ENCODE measurements at regions not wholly inside any gene's neighbourhood (a gene's known extent, or its start where the extent isn't known, plus 50 kb on each side); places are given as distances from the start of the nearest gene placed in this dataset.

- no peak overlapping the region for H3K4me3 ChIP-seq (ENCODE audit: low read length)
- DNase-seq (ENCODE audit: low read depth) = no peak
- TF ChIP-seq CTCF (conservative IDR thresholded peaks at IDR 0.05; ENCODE audit: low read length) = no peak
Measured at GRCh38 chrX:122813876-122814275, 370.2 kb upstream of the GRIA3 start.

- TF ChIP-seq CTCF (conservative IDR thresholded peaks at IDR 0.05; ENCODE audit: low read length) = no peak
- H3K4me3 ChIP-seq (ENCODE audit: low read length) = no peak overlapping the region
- DNase-seq (ENCODE audit: low read depth) = no peak
Measured at GRCh38 chrX:122816288-122816687, 367.8 kb upstream of the GRIA3 start.

- DNase-seq (ENCODE audit: low read depth) = no peak
- TF ChIP-seq CTCF (conservative IDR thresholded peaks at IDR 0.05; ENCODE audit: low read length) = no peak
Measured at GRCh38 chrX:122817321-122817955, 366.6 kb upstream of the GRIA3 start.

GRCh38 chrX:122818068-122818467 lies 366.0 kb upstream of the GRIA3 start:
- H3K4me3 ChIP-seq (ENCODE audit: low read length) = no peak overlapping the region
- no peak for DNase-seq (ENCODE audit: low read depth)
- TF ChIP-seq CTCF (conservative IDR thresholded peaks at IDR 0.05; ENCODE audit: low read length) = no peak

More at GRCh38 chrX:122817321-122817955, 366.6 kb upstream of the GRIA3 start:
- H3K4me3 ChIP-seq (ENCODE audit: low read length) = no peak overlapping the region

GRCh38 chrX:122833230-122833629 lies 350.8 kb upstream of the GRIA3 start:
- H3K4me3 ChIP-seq (ENCODE audit: low read length) = no peak overlapping the region
- no peak for TF ChIP-seq CTCF (conservative IDR thresholded peaks at IDR 0.05; ENCODE audit: low read length)
- no peak for DNase-seq (ENCODE audit: low read depth)

GRCh38 chrX:122835886-122836285 lies 348.2 kb upstream of the GRIA3 start:
- no peak overlapping the region for H3K4me3 ChIP-seq (ENCODE audit: low read length)
- DNase-seq (ENCODE audit: low read depth) = no peak
- TF ChIP-seq CTCF (conservative IDR thresholded peaks at IDR 0.05; ENCODE audit: low read length) = no peak

- TF ChIP-seq CTCF (conservative IDR thresholded peaks at IDR 0.05; ENCODE audit: low read length) = no peak
- no peak for DNase-seq (ENCODE audit: low read depth)
- no peak overlapping the region for H3K4me3 ChIP-seq (ENCODE audit: low read length)
Measured at GRCh38 chrX:122850326-122850725, 333.8 kb upstream of the GRIA3 start.

Data from AG10803 (cell line).